Endothelial cell of hepatic sinusoid (primary cell): ENCODE measurements at regions not wholly inside any gene's neighbourhood (a gene's known extent, or its start where the extent isn't known, plus 50 kb on each side); places are given as distances from the start of the nearest gene placed in this dataset.

Experiments
- in situ Hi-C: cut with HindIII; loops from 2 replicates; pipeline ENCODE4 v1.10.0; 2017; ENCODE audit warnings: low sequenced_read_pairs

GRCh38 chr16:6170022-6170421, 1072.4 kb upstream of the EEF2KMT start:
- in situ Hi-C loops = no loop called here

GRCh38 chr16:6165330-6165979, 1067.9 kb upstream of the EEF2KMT start:
- in situ Hi-C loops = no loop called here

GRCh38 chr16:6160871-6161270, 1063.3 kb upstream of the EEF2KMT start:
- in situ Hi-C loops = no loop called here

- in situ Hi-C loops = no loop called here
Observed at GRCh38 chr16:6160303-6160702, 1062.7 kb upstream of the EEF2KMT start.

- in situ Hi-C loops = no loop called here
Observed at GRCh38 chr16:6157806-6158205, 1060.2 kb upstream of the EEF2KMT start.

- in situ Hi-C loops = no loop called here
Observed at GRCh38 chr16:6155271-6155670, 1057.7 kb upstream of the EEF2KMT start.

GRCh38 chr16:6153901-6154300, 1056.3 kb upstream of the EEF2KMT start:
- in situ Hi-C loops = no loop called here

GRCh38 chr16:6149031-6149430, 1051.4 kb upstream of the EEF2KMT start:
- in situ Hi-C loops = no loop called here

- in situ Hi-C loops = no loop called here
Observed at GRCh38 chr16:6148361-6148760, 1050.8 kb upstream of the EEF2KMT start.

GRCh38 chr16:6146874-6147425, 1049.4 kb upstream of the EEF2KMT start:
- in situ Hi-C loops = no loop called here

- in situ Hi-C loops = no loop called here
Observed at GRCh38 chr16:6146356-6146755, 1048.8 kb upstream of the EEF2KMT start.

- in situ Hi-C loops = no loop called here
Observed at GRCh38 chr16:6144463-6144862, 1046.9 kb upstream of the EEF2KMT start.

- in situ Hi-C loops = no loop called here
Observed at GRCh38 chr16:6143020-6143419, 1045.4 kb upstream of the EEF2KMT start.

- in situ Hi-C loops = no loop called here
Observed at GRCh38 chr16:6133009-6133557, 1035.5 kb upstream of the EEF2KMT start.

GRCh38 chr16:6132121-6132520, 1034.5 kb upstream of the EEF2KMT start:
- in situ Hi-C loops = no loop called here

GRCh38 chr16:6131526-6132050, 1034.0 kb upstream of the EEF2KMT start:
- in situ Hi-C loops = no loop called here

- in situ Hi-C loops = no loop called here
Observed at GRCh38 chr16:6125483-6126259, 1028.1 kb upstream of the EEF2KMT start.

- in situ Hi-C loops = no loop called here
Observed at GRCh38 chr16:6124136-6124535, 1026.5 kb upstream of the EEF2KMT start.

- in situ Hi-C loops = no loop called here
Observed at GRCh38 chr16:6122401-6122800, 1024.8 kb upstream of the EEF2KMT start.

GRCh38 chr16:6114691-6115090, 1017.1 kb upstream of the EEF2KMT start:
- in situ Hi-C loops = no loop called here

GRCh38 chr16:6113749-6114148, 1016.2 kb upstream of the EEF2KMT start:
- in situ Hi-C loops = no loop called here

- in situ Hi-C loops = no loop called here
Observed at GRCh38 chr16:6112700-6113099, 1015.1 kb upstream of the EEF2KMT start.
